HFFc6 (cell line): ENCODE measurements at regions not wholly inside any gene's neighbourhood (a gene's known extent, or its start where the extent isn't known, plus 50 kb on each side); places are given as distances from the start of the nearest gene placed in this dataset.

ENCODE experiments used
- DNase-seq: peaks from one replicate; pipeline ENCODE4 v3.0.0-alpha.2; 2018
- H3K27ac Mint-ChIP-seq: 2 replicates; pipeline ENCODE4 v1.8.0; 2020; ENCODE audit warnings: mild to moderate bottlenecking, mixed read lengths
- H3K27me3 Mint-ChIP-seq: 2 replicates; pipeline ENCODE4 v1.8.0; 2021; ENCODE audit warnings: mild to moderate bottlenecking, moderate library complexity, mixed read lengths; ENCODE audit not compliant: insufficient read depth
- H3K36me3 Mint-ChIP-seq: 2 replicates; pipeline ENCODE4 v1.8.0; 2021; ENCODE audit warnings: low read depth, mixed read lengths
- H3K4me1 Mint-ChIP-seq: 2 replicates; pipeline ENCODE4 v1.8.0; 2020; ENCODE audit warnings: low read depth, mixed read lengths
- H3K4me3 Mint-ChIP-seq: 2 replicates; pipeline ENCODE4 v1.8.0; 2020; ENCODE audit warnings: mild to moderate bottlenecking, moderate library complexity, mixed read lengths
- H3K9me3 Mint-ChIP-seq: 2 replicates; pipeline ENCODE4 v1.8.0; 2020; ENCODE audit warnings: mild to moderate bottlenecking, mixed read lengths
- CTCF ChIP-seq: fragments of 200-600 bp; sonication (generic); IDR thresholded peaks from 2 replicates; pipeline ENCODE4 v1.5.0; 2021; ENCODE audit warnings: antibody characterized with exemption, mild to moderate bottlenecking

DNA sequence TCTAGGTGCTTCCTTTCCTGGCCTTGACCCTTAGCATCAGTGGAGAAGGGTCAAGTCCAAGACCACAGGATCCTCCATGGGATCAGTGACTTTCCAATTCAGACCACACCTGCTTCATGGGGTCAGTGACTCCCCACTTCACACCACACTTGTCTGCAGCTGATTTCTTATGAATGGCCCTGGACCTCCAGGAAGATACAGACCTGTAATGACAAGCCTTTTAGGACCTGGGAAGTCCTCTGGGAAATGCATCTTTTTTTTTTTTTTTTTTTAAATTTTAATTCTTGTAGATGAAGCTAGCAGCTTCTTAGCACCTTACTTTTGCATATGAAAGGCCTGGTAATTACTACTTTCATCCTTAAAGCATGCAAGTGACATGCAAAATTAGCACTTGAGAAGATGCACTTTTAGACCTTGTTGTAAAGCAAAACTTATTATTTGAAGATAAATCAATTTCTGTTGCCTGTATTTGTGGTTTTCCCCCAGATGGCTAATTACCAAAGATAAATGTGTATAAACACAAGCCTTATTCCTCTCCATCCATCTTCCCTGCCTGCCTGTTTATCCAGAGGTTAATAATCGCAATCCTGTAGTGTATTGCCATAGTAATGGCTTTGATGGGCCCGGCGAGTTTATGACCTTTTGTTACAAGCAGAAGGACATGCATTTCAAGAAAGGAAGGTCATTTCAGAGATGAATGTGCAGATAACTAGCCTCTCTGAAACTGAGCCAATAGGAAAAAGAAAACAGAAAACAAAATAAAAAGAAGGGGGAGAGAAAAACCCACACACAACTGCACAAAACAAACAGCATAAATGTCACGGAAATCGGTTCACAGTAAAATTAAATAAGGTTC, 1018.7 kb downstream of the TYW1 start:
- Mint-ChIP-seq H3K4me3 (no peak overlapping the region), H3K36me3 (no peaks in the 10 kb centered on the region), H3K27ac (no peak overlapping the region), H3K4me1 (no peaks in the 10 kb centered on the region), H3K27me3 (no peaks in the 10 kb centered on the region), H3K9me3 (peaks cover 28% of the 10 kb centered on the region)
- DNase-seq, result no peak
- TF ChIP-seq CTCF, result no peak

DNA sequence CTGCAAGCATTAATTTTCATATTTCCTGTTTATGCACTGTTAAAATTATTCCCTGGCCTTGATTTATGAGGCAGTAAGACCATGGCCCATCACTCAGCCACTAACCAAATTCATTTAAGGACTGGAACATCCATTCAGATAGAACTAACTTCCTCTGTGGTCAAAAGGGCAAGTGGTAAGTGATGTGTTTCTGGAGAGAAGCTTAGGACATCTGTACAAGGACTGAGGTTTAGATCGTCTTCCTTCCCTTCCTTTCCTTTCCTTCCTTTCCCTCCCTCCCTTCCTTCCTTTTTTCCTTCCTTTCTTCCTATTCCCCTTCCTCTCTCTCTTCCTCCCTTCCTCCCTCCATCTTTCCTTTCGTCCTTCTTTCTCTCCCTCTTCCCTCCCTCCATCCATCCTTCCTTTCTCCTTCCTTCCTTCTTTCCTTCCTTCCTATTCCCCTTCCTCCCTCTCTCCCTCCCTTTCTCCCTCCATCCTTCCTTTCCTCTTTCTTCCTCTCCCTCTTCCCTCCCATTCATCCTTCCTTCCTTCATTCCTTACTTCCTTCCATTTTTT, 1019.4 kb downstream of the TYW1 start:
- H3K9me3 Mint-ChIP-seq, result peaks cover 30% of the 10 kb centered on the region
- no peaks in the 10 kb centered on the region for H3K4me1 Mint-ChIP-seq
- H3K27me3 Mint-ChIP-seq, result no peaks in the 10 kb centered on the region
- DNase-seq, result no peak
- no peak for TF ChIP-seq CTCF
- H3K4me3 Mint-ChIP-seq, result no peak overlapping the region
- no peak overlapping the region for H3K27ac Mint-ChIP-seq
- no peaks in the 10 kb centered on the region for H3K36me3 Mint-ChIP-seq

- no peak overlapping the region for H3K27ac Mint-ChIP-seq
- no peak for TF ChIP-seq CTCF
- H3K4me1 Mint-ChIP-seq, result no peaks in the 10 kb centered on the region
- H3K9me3 Mint-ChIP-seq, result peaks cover 29% of the 10 kb centered on the region
- H3K27me3 Mint-ChIP-seq, result no peaks in the 10 kb centered on the region; the same call in 1 of the 2 replicates
- no peak for DNase-seq
- H3K4me3 Mint-ChIP-seq, result no peak overlapping the region
- no peaks in the 10 kb centered on the region for H3K36me3 Mint-ChIP-seq
Observed at GRCh38 chr7:68020102-68020501, 1023.5 kb downstream of the TYW1 start.

GRCh38 chr7:68025369-68025768, 1028.7 kb downstream of the TYW1 start:
- no peak for TF ChIP-seq CTCF
- Mint-ChIP-seq H3K27me3 (no peaks in the 10 kb centered on the region; the same call in none of the 2 replicates), H3K27ac (no peak overlapping the region), H3K4me3 (no peak overlapping the region), H3K4me1 (no peaks in the 10 kb centered on the region), H3K36me3 (no peaks in the 10 kb centered on the region), H3K9me3 (peaks cover 51% of the 10 kb centered on the region)
- DNase-seq, result no peak

DNA sequence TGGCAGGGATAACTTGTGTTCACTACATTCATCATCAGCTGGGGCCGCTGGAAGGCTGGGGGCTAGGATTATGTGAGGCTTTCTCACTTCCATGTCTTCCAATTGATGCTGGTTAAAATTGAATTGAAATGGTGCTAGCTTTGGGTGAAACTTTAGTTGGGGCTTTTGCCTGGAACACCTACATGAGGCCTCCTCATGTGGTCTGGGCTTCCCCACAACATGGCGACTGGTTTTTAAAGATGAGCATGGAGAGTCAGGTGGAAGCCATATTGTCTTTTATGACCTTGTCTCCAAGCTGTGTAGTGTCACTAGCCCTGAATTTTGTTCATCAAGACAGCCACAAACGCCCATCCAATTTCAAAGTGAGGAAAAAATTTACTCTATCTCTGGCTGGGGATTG, 1033.9 kb downstream of the TYW1 start:
- H3K27me3 Mint-ChIP-seq, result no peaks in the 10 kb centered on the region; the same call in 1 of the 2 replicates
- H3K4me3 Mint-ChIP-seq, result no peak overlapping the region
- H3K27ac Mint-ChIP-seq, result no peak overlapping the region
- peaks cover 75% of the 10 kb centered on the region for H3K9me3 Mint-ChIP-seq
- no peaks in the 10 kb centered on the region for H3K4me1 Mint-ChIP-seq
- TF ChIP-seq CTCF, result no peak
- no peak for DNase-seq
- H3K36me3 Mint-ChIP-seq, result no peaks in the 10 kb centered on the region
